ENCODE measurements at regions not wholly inside any gene's neighbourhood (a gene's known extent, or its start where the extent isn't known, plus 50 kb on each side); places are given as distances from the start of the nearest gene placed in this dataset.

DNA sequence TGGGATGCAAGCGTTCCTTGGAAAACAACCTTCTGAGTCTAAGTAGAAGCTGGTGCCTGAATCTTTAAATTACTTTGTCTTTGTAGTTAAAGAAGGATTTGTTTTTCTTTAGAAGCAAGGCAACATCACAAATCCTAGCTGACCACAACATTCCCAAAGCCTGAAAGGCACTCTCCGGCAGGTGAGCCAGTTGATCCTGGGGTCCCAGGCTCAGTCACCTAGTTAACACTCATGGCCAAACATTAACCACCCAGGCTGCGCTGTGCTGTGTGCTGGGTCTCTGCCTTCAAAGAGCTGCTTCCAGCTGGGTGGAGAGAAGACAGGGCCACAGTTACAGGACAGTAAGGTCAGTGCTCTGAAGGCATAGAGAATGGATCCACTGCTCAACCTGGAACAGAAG lies 120.0 kb upstream of the TRIB2 start:
- Histone ChIP-seq H3K27ac (no peak overlapping the region), H3K27me3 (no peaks in the 10 kb centered on the region), H3K4me3 (no peak overlapping the region), H3K9me3 (no peaks in the 10 kb centered on the region), H3K4me1 (no peaks in the 10 kb centered on the region), H3K36me3 (no peaks in the 10 kb centered on the region)
- intact Hi-C loops (cut with DNase I): no loop called here
- ATAC-seq (no peak), DNase-seq (no peak)
- no peak for TF ChIP-seq CTCF (IDR thresholded peaks at IDR 0.05)

DNA sequence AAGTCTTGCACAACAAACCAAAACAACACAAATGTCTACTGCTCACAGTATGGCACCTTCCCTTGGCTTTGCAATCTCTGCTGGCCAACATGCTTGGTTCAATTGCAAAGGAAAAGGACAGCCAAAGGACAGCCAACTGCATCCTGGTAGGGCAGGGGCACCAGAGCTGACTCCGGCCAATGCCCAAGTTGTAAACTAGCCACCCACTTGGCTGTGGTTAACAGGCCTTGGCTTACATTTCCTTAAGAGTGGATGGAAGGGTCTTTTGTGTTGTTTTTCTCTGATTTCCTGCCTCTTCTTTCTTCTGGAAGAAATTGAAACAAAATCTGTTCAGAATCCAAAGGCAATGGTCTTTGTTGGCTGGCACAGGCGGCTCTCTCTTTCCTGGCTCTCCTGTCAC lies 119.1 kb upstream of the TRIB2 start:
- no peak for TF ChIP-seq CTCF (IDR thresholded peaks at IDR 0.05)
- no peaks in the 10 kb centered on the region for H3K9me3 ChIP-seq
- H3K36me3 ChIP-seq: no peaks in the 10 kb centered on the region
- no peak overlapping the region for H3K27ac ChIP-seq
- intact Hi-C loops (cut with DNase I): no loop called here
- no peak overlapping the region for H3K4me3 ChIP-seq
- H3K27me3 ChIP-seq: no peaks in the 10 kb centered on the region
- no peak for ATAC-seq
- no peak for DNase-seq
- no peaks in the 10 kb centered on the region for H3K4me1 ChIP-seq

DNA sequence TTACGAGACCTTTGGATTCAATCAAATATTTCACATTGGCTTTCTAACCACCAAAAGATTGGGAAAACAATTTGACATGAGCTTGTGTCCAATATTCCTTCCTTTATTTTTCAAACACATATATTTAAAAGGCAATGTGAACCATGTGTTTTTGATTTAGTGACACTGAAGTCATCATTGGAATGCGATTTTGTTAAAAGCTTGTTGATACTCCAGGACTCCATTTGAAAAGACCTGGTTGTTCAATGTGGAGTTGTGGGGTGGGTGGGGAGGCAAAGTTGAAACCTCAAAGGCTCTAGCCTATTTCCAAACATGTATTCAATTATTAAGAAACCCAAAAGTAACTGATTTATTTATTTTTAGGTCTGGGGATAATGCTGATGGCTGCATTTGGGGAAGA lies 114.1 kb upstream of the TRIB2 start:
- H3K9me3 ChIP-seq: no peaks in the 10 kb centered on the region
- intact Hi-C loops (cut with DNase I): no loop called here
- H3K27me3 ChIP-seq: no peaks in the 10 kb centered on the region
- DNase-seq: no peak
- H3K27ac ChIP-seq: no peak overlapping the region
- no peak overlapping the region for H3K4me3 ChIP-seq
- TF ChIP-seq CTCF (IDR thresholded peaks at IDR 0.05): no peak
- ATAC-seq: no peak
- H3K36me3 ChIP-seq: no peaks in the 10 kb centered on the region
- H3K4me1 ChIP-seq: no peaks in the 10 kb centered on the region

- Histone ChIP-seq H3K27me3 (no peaks in the 10 kb centered on the region), H3K4me3 (no peak overlapping the region), H3K36me3 (no peaks in the 10 kb centered on the region), H3K4me1 (no peaks in the 10 kb centered on the region), H3K27ac (no peak overlapping the region), H3K9me3 (no peaks in the 10 kb centered on the region)
- TF ChIP-seq CTCF (IDR thresholded peaks at IDR 0.05): no peak
- ATAC-seq (peak; percentile 36), DNase-seq (no peak)
- intact Hi-C loops (cut with DNase I): no loop called here
Measured at GRCh38 chr2:12603781-12604295, 112.9 kb upstream of the TRIB2 start.

GRCh38 chr2:12604341-12604740 lies 112.4 kb upstream of the TRIB2 start:
- Histone ChIP-seq H3K27ac (no peak overlapping the region), H3K4me1 (no peaks in the 10 kb centered on the region), H3K4me3 (no peak overlapping the region), H3K36me3 (no peaks in the 10 kb centered on the region), H3K9me3 (no peaks in the 10 kb centered on the region), H3K27me3 (no peaks in the 10 kb centered on the region)
- no peak for TF ChIP-seq CTCF (IDR thresholded peaks at IDR 0.05)
- ATAC-seq (no peak), DNase-seq (no peak)
- intact Hi-C loops (cut with DNase I): no loop called here

DNA sequence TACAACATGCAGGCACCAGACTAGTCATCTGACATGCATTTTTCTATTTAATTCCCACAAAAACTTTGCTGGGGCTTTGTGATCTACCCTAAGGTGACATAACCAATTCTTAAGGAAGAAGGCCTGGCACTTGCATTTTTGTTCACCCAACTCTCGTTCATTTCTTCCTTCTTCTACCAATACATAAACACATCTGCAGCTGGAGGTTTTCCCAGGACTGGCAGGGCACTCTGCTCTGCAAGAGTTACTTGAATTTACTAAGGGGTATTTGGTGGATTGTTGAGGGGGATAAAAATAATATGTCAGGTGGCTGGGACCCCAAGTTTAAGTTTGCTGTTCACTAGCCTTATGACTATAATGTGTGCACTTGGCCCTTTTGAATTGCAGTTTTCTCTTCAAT lies 111.4 kb upstream of the TRIB2 start:
- Histone ChIP-seq H3K27ac (no peak overlapping the region), H3K4me3 (no peak overlapping the region), H3K4me1 (no peaks in the 10 kb centered on the region), H3K9me3 (no peaks in the 10 kb centered on the region), H3K27me3 (no peaks in the 10 kb centered on the region), H3K36me3 (no peaks in the 10 kb centered on the region)
- no peak for DNase-seq
- TF ChIP-seq CTCF (IDR thresholded peaks at IDR 0.05): no peak
- intact Hi-C loops (cut with DNase I): no loop called here
- ATAC-seq: no peak
